LNCaP clone FGC (cell line): ENCODE measurements at regions not wholly inside any gene's neighbourhood (a gene's known extent, or its start where the extent isn't known, plus 50 kb on each side); places are given as distances from the start of the nearest gene placed in this dataset.

Experiments used
- DNase-seq: peaks from one replicate; pipeline ENCODE4 v3.0.0-alpha.2; 2011; ENCODE audit warnings: low read depth
- H3K4me3 ChIP-seq: 2 replicates; pipeline ENCODE4 v1.5.1; 2011; ENCODE audit warnings: mild to moderate bottlenecking, low read depth, low read length, control low read depth
- CTCF ChIP-seq: IDR thresholded peaks from 2 replicates; pipeline ENCODE4 v1.5.1; 2012; ENCODE audit warnings: mild to moderate bottlenecking; ENCODE audit not compliant: control insufficient read depth, insufficient read depth; ENCODE audit errors: extremely low read depth

- no peak for TF ChIP-seq CTCF
- DNase-seq, result no peak
- no peak overlapping the region for H3K4me3 ChIP-seq
Observed at GRCh38 chr14:48129472-48129871, 454.1 kb upstream of the MDGA2 start.

- no peak for DNase-seq
- no peak for TF ChIP-seq CTCF
- H3K4me3 ChIP-seq, result no peak overlapping the region
Observed at GRCh38 chr14:48127674-48128073, 452.3 kb upstream of the MDGA2 start.

- peak; percentile 13 for DNase-seq
- no peak for TF ChIP-seq CTCF
- H3K4me3 ChIP-seq, result no peak overlapping the region
Observed at GRCh38 chr14:48125654-48126053, 450.2 kb upstream of the MDGA2 start.

GRCh38 chr14:48113713-48114112, 438.3 kb upstream of the MDGA2 start:
- H3K4me3 ChIP-seq, result no peak overlapping the region
- no peak for DNase-seq
- no peak for TF ChIP-seq CTCF

GRCh38 chr14:48111151-48111550, 435.7 kb upstream of the MDGA2 start:
- H3K4me3 ChIP-seq, result no peak overlapping the region
- no peak for DNase-seq
- no peak for TF ChIP-seq CTCF

- DNase-seq, result no peak
- no peak for TF ChIP-seq CTCF
- no peak overlapping the region for H3K4me3 ChIP-seq
Observed at GRCh38 chr14:48107646-48108045, 432.2 kb upstream of the MDGA2 start.

- no peak for TF ChIP-seq CTCF
- DNase-seq, result no peak
Observed at GRCh38 chr14:48096897-48097296, 421.5 kb upstream of the MDGA2 start.

More at GRCh38 chr14:48096897-48097296, 421.5 kb upstream of the MDGA2 start:
- H3K4me3 ChIP-seq, result no peak overlapping the region
